ENCODE measurements at regions not wholly inside any gene's neighbourhood (a gene's known extent, or its start where the extent isn't known, plus 50 kb on each side); places are given as distances from the start of the nearest gene placed in this dataset.

- H3K4me1 ChIP-seq (ENCODE audit: control insufficient read depth in 1 of 2, extremely low read depth in 1 of 2, insufficient read depth in 2 of 2, low read length in 2 of 2) = no peaks in the 10 kb centered on the region
- no peaks in the 10 kb centered on the region for H3K36me3 ChIP-seq (ENCODE audit: control insufficient read depth in 2 of 2, extremely low read depth in 1 of 2, insufficient read depth in 1 of 2, low read length in 1 of 2)
- Mint-ChIP-seq H3K4me3 (no peak overlapping the region), H3K36me3 (no peaks in the 10 kb centered on the region), H3K9me3 (no peaks in the 10 kb centered on the region), H3K27ac (no peak overlapping the region), H3K4me1 (no peaks in the 10 kb centered on the region), H3K27me3 (peaks cover 0 to 1% of the 10 kb centered on the region in 2 donors)
- 33% methylated on average over 1 of the region's 1 CpG for WGBS (ENCODE audit: insufficient coverage)
- H3K9me3 ChIP-seq = no peaks in the 10 kb centered on the region
- no peak overlapping the region for H3K27ac ChIP-seq (ENCODE audit: low read length)
- no peak overlapping the region for H3K4me3 ChIP-seq (ENCODE audit: control insufficient read depth in 1 of 2, extremely low read depth in 1 of 2, low read length in 1 of 2)
- no peak for ATAC-seq (replicated peaks in 1 of 4)
- no peaks in the 10 kb centered on the region for H3K27me3 ChIP-seq (replicated peaks in 1 of 2; ENCODE audit: control insufficient read depth in 2 of 2, extremely low read depth in 1 of 2, insufficient read depth in 2 of 2, low read length in 1 of 2)
- DNase-seq = no peak
- CTCF ChIA-PET = no interaction called here
- POLR2A ChIA-PET = no interaction called here
Measured at GRCh38 chr3:132199451-132199850, 117.8 kb upstream of the ACP3 start.

- H3K27ac ChIP-seq (ENCODE audit: low read length) = no peak overlapping the region
- CTCF ChIA-PET = no interaction called here
- H3K4me1 ChIP-seq (ENCODE audit: control insufficient read depth in 1 of 2, extremely low read depth in 1 of 2, insufficient read depth in 2 of 2, low read length in 2 of 2) = no peaks in the 10 kb centered on the region
- ATAC-seq (replicated peaks in 1 of 4) (no peak), DNase-seq (no peak)
- H3K9me3 Mint-ChIP-seq = no peaks in the 10 kb centered on the region
- no peaks in the 10 kb centered on the region for H3K36me3 Mint-ChIP-seq
- POLR2A ChIA-PET = no interaction called here
- no peaks in the 10 kb centered on the region for H3K4me1 Mint-ChIP-seq
- no peak overlapping the region for H3K27ac Mint-ChIP-seq
- no peaks in the 10 kb centered on the region for H3K9me3 ChIP-seq
- WGBS (ENCODE audit: insufficient coverage) = 100% methylated on average over 1 of the region's 3 CpGs
- no peak overlapping the region for H3K4me3 ChIP-seq (ENCODE audit: control insufficient read depth in 1 of 2, extremely low read depth in 1 of 2, low read length in 1 of 2)
- H3K36me3 ChIP-seq (ENCODE audit: control insufficient read depth in 2 of 2, extremely low read depth in 1 of 2, insufficient read depth in 1 of 2, low read length in 1 of 2) = no peaks in the 10 kb centered on the region
- no peaks in the 10 kb centered on the region for H3K27me3 Mint-ChIP-seq
- H3K27me3 ChIP-seq (replicated peaks in 1 of 2; ENCODE audit: control insufficient read depth in 2 of 2, extremely low read depth in 1 of 2, insufficient read depth in 2 of 2, low read length in 1 of 2) = no peaks in the 10 kb centered on the region
- H3K4me3 Mint-ChIP-seq = no peak overlapping the region
Measured at GRCh38 chr3:132202586-132202985, 114.6 kb upstream of the ACP3 start.

GRCh38 chr3:132203889-132204596 lies 113.2 kb upstream of the ACP3 start:
- POLR2A ChIA-PET = no interaction called here
- no peaks in the 10 kb centered on the region for H3K27me3 ChIP-seq (replicated peaks in 1 of 2; ENCODE audit: control insufficient read depth in 2 of 2, extremely low read depth in 1 of 2, insufficient read depth in 2 of 2, low read length in 1 of 2)
- Mint-ChIP-seq H3K27me3 (peaks cover 0 to 6% of the 10 kb centered on the region in 2 donors), H3K27ac (no peak overlapping the region), H3K36me3 (no peaks in the 10 kb centered on the region), H3K9me3 (no peaks in the 10 kb centered on the region), H3K4me3 (no peak overlapping the region), H3K4me1 (no peaks in the 10 kb centered on the region)
- H3K4me3 ChIP-seq (ENCODE audit: control insufficient read depth in 1 of 2, extremely low read depth in 1 of 2, low read length in 1 of 2) = no peak overlapping the region
- H3K27ac ChIP-seq (ENCODE audit: low read length) = no peak overlapping the region
- H3K4me1 ChIP-seq (ENCODE audit: control insufficient read depth in 1 of 2, extremely low read depth in 1 of 2, insufficient read depth in 2 of 2, low read length in 2 of 2) = no peaks in the 10 kb centered on the region
- no peaks in the 10 kb centered on the region for H3K36me3 ChIP-seq (ENCODE audit: control insufficient read depth in 2 of 2, extremely low read depth in 1 of 2, insufficient read depth in 1 of 2, low read length in 1 of 2)
- no peak for DNase-seq
- H3K9me3 ChIP-seq = no peaks in the 10 kb centered on the region
- WGBS (ENCODE audit: insufficient coverage) = 33% methylated on average over 1 of the region's 3 CpGs
- CTCF ChIA-PET = no interaction called here
- ATAC-seq (replicated peaks in 1 of 4) = no peak

- ATAC-seq (replicated peaks in 1 of 4) (no peak), DNase-seq (no peak)
- Mint-ChIP-seq H3K9me3 (no peaks in the 10 kb centered on the region), H3K4me3 (no peak overlapping the region), H3K36me3 (no peaks in the 10 kb centered on the region), H3K27me3 (peaks cover 0 to 10% of the 10 kb centered on the region in 2 donors), H3K4me1 (no peaks in the 10 kb centered on the region), H3K27ac (no peak overlapping the region)
- ChIA-PET CTCF (interaction anchor here in 1 of 2 donors (0.6 kb wide), 1 partner anchor 1849 kb away, joined by 4 read pairs; no protein-coding TSS in a partner anchor), POLR2A (no interaction called here)
- H3K27ac ChIP-seq (ENCODE audit: low read length) = no peak overlapping the region
- no peaks in the 10 kb centered on the region for H3K36me3 ChIP-seq (ENCODE audit: control insufficient read depth in 2 of 2, extremely low read depth in 1 of 2, insufficient read depth in 1 of 2, low read length in 1 of 2)
- no peak overlapping the region for H3K4me3 ChIP-seq (ENCODE audit: control insufficient read depth in 1 of 2, extremely low read depth in 1 of 2, low read length in 1 of 2)
- no peaks in the 10 kb centered on the region for H3K27me3 ChIP-seq (replicated peaks in 1 of 2; ENCODE audit: control insufficient read depth in 2 of 2, extremely low read depth in 1 of 2, insufficient read depth in 2 of 2, low read length in 1 of 2)
- H3K9me3 ChIP-seq = no peaks in the 10 kb centered on the region
- no peaks in the 10 kb centered on the region for H3K4me1 ChIP-seq (ENCODE audit: control insufficient read depth in 1 of 2, extremely low read depth in 1 of 2, insufficient read depth in 2 of 2, low read length in 2 of 2)
Measured at GRCh38 chr3:132205609-132206008, 111.6 kb upstream of the ACP3 start.

- DNase-seq (no peak), ATAC-seq (replicated peaks in 1 of 4) (no peak)
- Histone ChIP-seq H3K4me3 (ENCODE audit: control insufficient read depth in 1 of 2, extremely low read depth in 1 of 2, low read length in 1 of 2) (no peak overlapping the region), H3K27me3 (replicated peaks in 1 of 2; ENCODE audit: control insufficient read depth in 2 of 2, extremely low read depth in 1 of 2, insufficient read depth in 2 of 2, low read length in 1 of 2) (peaks cover 0 to 3% of the 10 kb centered on the region in 2 experiments), H3K27ac (ENCODE audit: low read length) (no peak overlapping the region), H3K36me3 (ENCODE audit: control insufficient read depth in 2 of 2, extremely low read depth in 1 of 2, insufficient read depth in 1 of 2, low read length in 1 of 2) (no peaks in the 10 kb centered on the region), H3K4me1 (ENCODE audit: control insufficient read depth in 1 of 2, extremely low read depth in 1 of 2, insufficient read depth in 2 of 2, low read length in 2 of 2) (no peaks in the 10 kb centered on the region), H3K9me3 (no peaks in the 10 kb centered on the region)
- no peaks in the 10 kb centered on the region for H3K9me3 Mint-ChIP-seq
- POLR2A ChIA-PET = no interaction called here
- H3K27ac Mint-ChIP-seq = no peak overlapping the region
- no peaks in the 10 kb centered on the region for H3K4me1 Mint-ChIP-seq
- CTCF ChIA-PET = interaction anchor here in 1 of 2 donors (2.1 kb wide), 1 partner anchor 1176 kb away, joined by 8 read pairs; no protein-coding TSS in a partner anchor
- no peaks in the 10 kb centered on the region for H3K36me3 Mint-ChIP-seq
- peaks cover 12 to 17% of the 10 kb centered on the region in 2 donors for H3K27me3 Mint-ChIP-seq
- no peak overlapping the region for H3K4me3 Mint-ChIP-seq
Measured at GRCh38 chr3:132209855-132210254, 107.4 kb upstream of the ACP3 start.

GRCh38 chr3:132210476-132211346 lies 106.5 kb upstream of the ACP3 start:
- Mint-ChIP-seq H3K4me1 (no peaks in the 10 kb centered on the region), H3K9me3 (no peaks in the 10 kb centered on the region), H3K36me3 (no peaks in the 10 kb centered on the region), H3K4me3 (no peak overlapping the region), H3K27ac (no peak overlapping the region), H3K27me3 (peaks cover 12 to 17% of the 10 kb centered on the region in 2 donors)
- ATAC-seq (replicated peaks in 1 of 4) (no peak), DNase-seq (peak in 3 of 35 experiments; percentile 1 to 12 (median 3))
- ChIA-PET POLR2A (no interaction called here), CTCF (interaction anchor here (0.5 to 2.1 kb wide), 2 partner anchors 137 to 1177 kb away, joined by 3 to 8 read pairs; no protein-coding TSS in a partner anchor)
- no peaks in the 10 kb centered on the region for H3K4me1 ChIP-seq (ENCODE audit: control insufficient read depth in 1 of 2, extremely low read depth in 1 of 2, insufficient read depth in 2 of 2, low read length in 2 of 2)
- no peaks in the 10 kb centered on the region for H3K36me3 ChIP-seq (ENCODE audit: control insufficient read depth in 2 of 2, extremely low read depth in 1 of 2, insufficient read depth in 1 of 2, low read length in 1 of 2)
- peaks cover 0 to 3% of the 10 kb centered on the region in 2 experiments for H3K27me3 ChIP-seq (replicated peaks in 1 of 2; ENCODE audit: control insufficient read depth in 2 of 2, extremely low read depth in 1 of 2, insufficient read depth in 2 of 2, low read length in 1 of 2)
- 74% methylated on average over 5 of the region's 9 CpGs for WGBS (ENCODE audit: insufficient coverage)
- H3K4me3 ChIP-seq (ENCODE audit: control insufficient read depth in 1 of 2, extremely low read depth in 1 of 2, low read length in 1 of 2) = no peak overlapping the region
- H3K27ac ChIP-seq (ENCODE audit: low read length) = no peak overlapping the region
- no peaks in the 10 kb centered on the region for H3K9me3 ChIP-seq

All from T-cell (primary cell).